WTC11 (cell line): ENCODE measurements at regions not wholly inside any gene's neighbourhood (a gene's known extent, or its start where the extent isn't known, plus 50 kb on each side); places are given as distances from the start of the nearest gene placed in this dataset.

Experiments
- ATAC-seq: fragments of 200-7000 bp; cut with Tn5 transposase; 2 replicates; pipeline ENCODE4 v1.10.0; 2021; ENCODE audit warnings: mild to moderate bottlenecking, moderate library complexity
- CTCF ChIA-PET: fragments of 300-600 bp; sonication (Branson Sonifier 250); formaldehyde crosslinking; loops from one replicate; lab custom pipeline; 2021; ENCODE audit warnings: antibody characterized with exemption; lab: Charles Lee
- POLR2A ChIA-PET: fragments of 350-600 bp; sonication (Branson Sonifier 250); formaldehyde crosslinking; loops from one replicate; lab custom pipeline; 2021; ENCODE audit warnings: antibody characterized with exemption; lab: Charles Lee
- DNase-seq: peaks from one replicate; pipeline ENCODE4 v3.0.0; 2021; ENCODE audit warnings: low spot score
- H3K27ac Mint-ChIP-seq: 2 replicates; pipeline ENCODE4 v1.8.0; 2021; ENCODE audit warnings: mixed read lengths
- H3K27me3 Mint-ChIP-seq: 2 replicates; pipeline ENCODE4 v1.8.0; 2021; ENCODE audit warnings: low read depth, mild to moderate bottlenecking, moderate library complexity, mixed read lengths
- H3K36me3 Mint-ChIP-seq: 2 replicates; pipeline ENCODE4 v1.8.0; 2021; ENCODE audit warnings: mixed read lengths
- H3K4me1 Mint-ChIP-seq: 2 replicates; pipeline ENCODE4 v1.8.0; 2022; ENCODE audit warnings: mixed read lengths
- H3K4me3 Mint-ChIP-seq: 2 replicates; pipeline ENCODE4 v1.8.0; 2021; ENCODE audit warnings: mild to moderate bottlenecking, moderate library complexity, mixed read lengths
- H3K9me3 Mint-ChIP-seq: 2 replicates; pipeline ENCODE4 v1.8.0; 2021; ENCODE audit warnings: mixed read lengths
- ELF4 ChIP-seq: sonication (generic); formaldehyde crosslinking; IDR thresholded peaks from 2 replicates; pipeline ENCODE4 v1.8.1; 2022; ENCODE audit warnings: low read depth, mild to moderate bottlenecking, moderate library complexity, missing genetic modification reagents
- FOXK1 ChIP-seq: sonication (generic); formaldehyde crosslinking; IDR thresholded peaks from 2 replicates; pipeline ENCODE4 v1.8.0; 2022; ENCODE audit warnings: mild to moderate bottlenecking, moderate library complexity, missing genetic modification reagents
- JAZF1 ChIP-seq: fragments of 250-450 bp; sonication (Bioruptor Pico); IDR thresholded peaks from 2 replicates; pipeline ENCODE4 v1.9.0; 2021; ENCODE audit warnings: moderate library complexity, mild to moderate bottlenecking, inconsistent platforms
- MYBL2 ChIP-seq: sonication (generic); formaldehyde crosslinking; IDR thresholded peaks from 2 replicates; pipeline ENCODE4 v1.8.1; 2023; ENCODE audit warnings: mild to moderate bottlenecking, moderate library complexity, missing genetic modification reagents
- NFE2L1 ChIP-seq: sonication (generic); formaldehyde crosslinking; IDR thresholded peaks from 2 replicates; pipeline ENCODE4 v1.8.1; 2023; ENCODE audit warnings: missing genetic modification reagents
- NFYB ChIP-seq: sonication (generic); formaldehyde crosslinking; conservative IDR thresholded peaks from 2 replicates; pipeline ENCODE4 v1.8.0; 2022; ENCODE audit warnings: low read depth, missing genetic modification reagents
- RORB ChIP-seq: fragments of 250-450 bp; sonication (Bioruptor Pico); IDR thresholded peaks from 2 replicates; pipeline ENCODE4 v1.9.0; 2021; ENCODE audit warnings: mild to moderate bottlenecking
- SMAD4 ChIP-seq: sonication (generic); formaldehyde crosslinking; IDR thresholded peaks from 2 replicates; pipeline ENCODE4 v1.8.0; 2022; ENCODE audit warnings: mild to moderate bottlenecking, missing genetic modification reagents
- SP1 ChIP-seq: sonication (generic); formaldehyde crosslinking; conservative IDR thresholded peaks from 2 replicates; pipeline ENCODE4 v1.8.1; 2022; ENCODE audit warnings: missing genetic modification reagents
- TCF7 ChIP-seq: sonication (generic); formaldehyde crosslinking; IDR thresholded peaks from 2 replicates; pipeline ENCODE4 v1.8.0; 2022; ENCODE audit warnings: mild to moderate bottlenecking, low read depth, missing genetic modification reagents, moderate library complexity
- ZNF232 ChIP-seq: sonication (generic); formaldehyde crosslinking; IDR thresholded peaks from 2 replicates; pipeline ENCODE4 v1.8.0; 2022; ENCODE audit warnings: mild to moderate bottlenecking, missing genetic modification reagents
- ZNF423 ChIP-seq: fragments of 250-450 bp; sonication (Bioruptor Pico); IDR thresholded peaks from 2 replicates; pipeline ENCODE4 v2.1.2; 2022; ENCODE audit warnings: mild to moderate bottlenecking, moderate library complexity
- TF ChIP-seq, protein P1 (sequence below): sonication (generic); formaldehyde crosslinking; IDR thresholded peaks from 2 replicates; pipeline ENCODE4 v1.8.1; 2023; ENCODE audit warnings: mild to moderate bottlenecking, missing genetic modification reagents, moderate library complexity
- TF ChIP-seq, protein P2 (sequence below): sonication (generic); formaldehyde crosslinking; IDR thresholded peaks from 2 replicates; pipeline ENCODE4 v1.8.0; 2022; ENCODE audit warnings: mild to moderate bottlenecking, missing genetic modification reagents
- TF ChIP-seq, protein P3 (sequence below): sonication (generic); formaldehyde crosslinking; IDR thresholded peaks from 2 replicates; pipeline ENCODE4 v1.8.0; 2023; ENCODE audit warnings: missing genetic modification reagents, mild to moderate bottlenecking, borderline replicate concordance
- TF ChIP-seq, protein P4 (sequence below): sonication (generic); formaldehyde crosslinking; IDR thresholded peaks from 2 replicates; pipeline ENCODE4 v1.8.0; 2023; ENCODE audit warnings: missing genetic modification reagents
- TF ChIP-seq, protein P5 (sequence below): sonication (generic); formaldehyde crosslinking; IDR thresholded peaks from 2 replicates; pipeline ENCODE4 v1.8.1; 2022; ENCODE audit warnings: low read depth, mild to moderate bottlenecking, moderate library complexity, missing genetic modification reagents, borderline replicate concordance
- TF ChIP-seq, protein P6 (sequence below): fragments of 250-450 bp; sonication (Bioruptor Pico); IDR thresholded peaks from 2 replicates; pipeline ENCODE4 v1.9.0; 2021; ENCODE audit warnings: moderate library complexity, mild to moderate bottlenecking, inconsistent platforms, borderline replicate concordance
- TF ChIP-seq, protein P7 (sequence below): sonication (generic); formaldehyde crosslinking; IDR thresholded peaks from 2 replicates; pipeline ENCODE4 v1.8.1; 2023; ENCODE audit warnings: mild to moderate bottlenecking, missing genetic modification reagents
- TF ChIP-seq, protein P8 (sequence below): sonication (generic); formaldehyde crosslinking; IDR thresholded peaks from 2 replicates; pipeline ENCODE4 v1.8.0; 2022; ENCODE audit warnings: mild to moderate bottlenecking, missing genetic modification reagents
- TF ChIP-seq, protein P9 (sequence below): sonication (generic); formaldehyde crosslinking; IDR thresholded peaks from 2 replicates; pipeline ENCODE4 v1.8.0; 2022; ENCODE audit warnings: missing genetic modification reagents

DNA sequence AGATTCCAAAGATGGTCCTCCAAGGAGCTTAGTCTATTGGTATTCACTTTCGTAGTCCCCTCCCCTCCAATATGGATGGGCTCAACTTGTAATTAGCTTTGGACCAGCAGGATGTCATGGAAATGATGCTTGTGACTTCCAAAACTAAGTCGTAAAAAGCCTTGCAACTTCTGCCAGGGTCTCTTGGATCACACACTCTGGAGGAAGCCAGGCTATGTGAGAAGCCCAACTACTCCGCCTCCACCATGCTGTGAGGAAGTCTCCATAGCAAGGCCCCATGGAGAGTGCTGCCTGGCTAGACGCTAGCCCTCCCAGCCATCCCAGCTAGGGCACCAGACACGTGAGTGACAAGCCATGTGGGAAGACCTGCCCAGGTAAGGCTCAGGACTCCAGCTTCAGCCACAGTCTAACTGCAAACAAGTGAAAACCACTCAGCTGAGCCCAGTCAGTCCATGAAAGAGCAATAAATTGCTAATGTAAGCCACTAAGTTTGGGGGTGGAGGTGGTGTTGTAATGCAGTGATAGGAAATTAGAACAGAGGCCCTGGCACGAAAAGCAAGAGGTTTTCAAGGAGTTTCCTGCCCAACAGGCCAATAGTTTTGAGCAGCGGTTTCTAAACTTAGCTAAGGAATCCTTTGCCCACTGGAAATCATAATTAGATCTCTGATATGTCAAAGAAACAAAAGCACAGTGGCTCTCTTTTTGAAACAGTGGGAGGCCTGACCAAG, 77.5 kb upstream of the GLI2 start (continued):
- TF ChIP-seq, protein P1, sequence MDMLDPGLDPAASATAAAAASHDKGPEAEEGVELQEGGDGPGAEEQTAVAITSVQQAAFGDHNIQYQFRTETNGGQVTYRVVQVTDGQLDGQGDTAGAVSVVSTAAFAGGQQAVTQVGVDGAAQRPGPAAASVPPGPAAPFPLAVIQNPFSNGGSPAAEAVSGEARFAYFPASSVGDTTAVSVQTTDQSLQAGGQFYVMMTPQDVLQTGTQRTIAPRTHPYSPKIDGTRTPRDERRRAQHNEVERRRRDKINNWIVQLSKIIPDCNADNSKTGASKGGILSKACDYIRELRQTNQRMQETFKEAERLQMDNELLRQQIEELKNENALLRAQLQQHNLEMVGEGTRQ (CRISPR knock-in tag): no peak
- TF ChIP-seq, protein P2, sequence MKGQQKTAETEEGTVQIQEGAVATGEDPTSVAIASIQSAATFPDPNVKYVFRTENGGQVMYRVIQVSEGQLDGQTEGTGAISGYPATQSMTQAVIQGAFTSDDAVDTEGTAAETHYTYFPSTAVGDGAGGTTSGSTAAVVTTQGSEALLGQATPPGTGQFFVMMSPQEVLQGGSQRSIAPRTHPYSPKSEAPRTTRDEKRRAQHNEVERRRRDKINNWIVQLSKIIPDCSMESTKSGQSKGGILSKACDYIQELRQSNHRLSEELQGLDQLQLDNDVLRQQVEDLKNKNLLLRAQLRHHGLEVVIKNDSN: no peak
- TF ChIP-seq, protein P3, sequence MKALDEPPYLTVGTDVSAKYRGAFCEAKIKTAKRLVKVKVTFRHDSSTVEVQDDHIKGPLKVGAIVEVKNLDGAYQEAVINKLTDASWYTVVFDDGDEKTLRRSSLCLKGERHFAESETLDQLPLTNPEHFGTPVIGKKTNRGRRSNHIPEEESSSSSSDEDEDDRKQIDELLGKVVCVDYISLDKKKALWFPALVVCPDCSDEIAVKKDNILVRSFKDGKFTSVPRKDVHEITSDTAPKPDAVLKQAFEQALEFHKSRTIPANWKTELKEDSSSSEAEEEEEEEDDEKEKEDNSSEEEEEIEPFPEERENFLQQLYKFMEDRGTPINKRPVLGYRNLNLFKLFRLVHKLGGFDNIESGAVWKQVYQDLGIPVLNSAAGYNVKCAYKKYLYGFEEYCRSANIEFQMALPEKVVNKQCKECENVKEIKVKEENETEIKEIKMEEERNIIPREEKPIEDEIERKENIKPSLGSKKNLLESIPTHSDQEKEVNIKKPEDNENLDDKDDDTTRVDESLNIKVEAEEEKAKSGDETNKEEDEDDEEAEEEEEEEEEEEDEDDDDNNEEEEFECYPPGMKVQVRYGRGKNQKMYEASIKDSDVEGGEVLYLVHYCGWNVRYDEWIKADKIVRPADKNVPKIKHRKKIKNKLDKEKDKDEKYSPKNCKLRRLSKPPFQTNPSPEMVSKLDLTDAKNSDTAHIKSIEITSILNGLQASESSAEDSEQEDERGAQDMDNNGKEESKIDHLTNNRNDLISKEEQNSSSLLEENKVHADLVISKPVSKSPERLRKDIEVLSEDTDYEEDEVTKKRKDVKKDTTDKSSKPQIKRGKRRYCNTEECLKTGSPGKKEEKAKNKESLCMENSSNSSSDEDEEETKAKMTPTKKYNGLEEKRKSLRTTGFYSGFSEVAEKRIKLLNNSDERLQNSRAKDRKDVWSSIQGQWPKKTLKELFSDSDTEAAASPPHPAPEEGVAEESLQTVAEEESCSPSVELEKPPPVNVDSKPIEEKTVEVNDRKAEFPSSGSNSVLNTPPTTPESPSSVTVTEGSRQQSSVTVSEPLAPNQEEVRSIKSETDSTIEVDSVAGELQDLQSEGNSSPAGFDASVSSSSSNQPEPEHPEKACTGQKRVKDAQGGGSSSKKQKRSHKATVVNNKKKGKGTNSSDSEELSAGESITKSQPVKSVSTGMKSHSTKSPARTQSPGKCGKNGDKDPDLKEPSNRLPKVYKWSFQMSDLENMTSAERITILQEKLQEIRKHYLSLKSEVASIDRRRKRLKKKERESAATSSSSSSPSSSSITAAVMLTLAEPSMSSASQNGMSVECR: no peak
- TF ChIP-seq JAZF1 (no peak), NFYB (CRISPR knock-in tag) (no peak), TCF7 (CRISPR knock-in tag) (no peak), SMAD4 (CRISPR knock-in tag) (no peak), RORB (CRISPR knock-in tag) (no peak)
- TF ChIP-seq, protein P4, sequence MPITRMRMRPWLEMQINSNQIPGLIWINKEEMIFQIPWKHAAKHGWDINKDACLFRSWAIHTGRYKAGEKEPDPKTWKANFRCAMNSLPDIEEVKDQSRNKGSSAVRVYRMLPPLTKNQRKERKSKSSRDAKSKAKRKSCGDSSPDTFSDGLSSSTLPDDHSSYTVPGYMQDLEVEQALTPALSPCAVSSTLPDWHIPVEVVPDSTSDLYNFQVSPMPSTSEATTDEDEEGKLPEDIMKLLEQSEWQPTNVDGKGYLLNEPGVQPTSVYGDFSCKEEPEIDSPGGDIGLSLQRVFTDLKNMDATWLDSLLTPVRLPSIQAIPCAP (CRISPR knock-in tag): no peak

DNA sequence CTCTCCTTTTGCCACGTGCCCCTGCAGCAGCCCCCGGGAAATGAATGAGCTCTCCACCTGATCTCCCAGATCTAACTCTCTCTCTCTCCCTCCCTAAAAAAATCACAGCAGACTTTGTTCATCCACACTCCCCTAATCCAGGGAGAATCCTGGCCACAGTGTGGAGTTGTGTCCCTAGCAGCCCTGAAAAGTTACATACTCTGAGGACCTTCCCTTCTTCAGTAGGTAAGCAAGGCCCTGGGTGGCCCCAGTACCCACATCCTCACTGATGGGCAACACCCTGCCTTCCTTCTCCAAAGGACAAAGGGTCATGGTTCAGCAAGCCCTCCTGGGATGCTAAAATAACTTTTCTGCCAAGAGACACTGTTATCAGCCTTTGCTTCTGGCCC, 76.9 kb upstream of the GLI2 start:
- no peak overlapping the region for H3K4me3 Mint-ChIP-seq
- H3K36me3 Mint-ChIP-seq: no peaks in the 10 kb centered on the region
- CTCF ChIA-PET: interaction anchor here (1.0 to 1.5 kb wide), 3 partner anchors 11 to 28 kb away, joined by 3 to 5 read pairs (median 3); no protein-coding TSS in a partner anchor
- no peak overlapping the region for H3K27ac Mint-ChIP-seq
- POLR2A ChIA-PET: interaction anchor here (0.6 kb wide), 1 partner anchor 416 kb away, joined by 3 read pairs; no protein-coding TSS in a partner anchor
- TF ChIP-seq FOXK1 (no peak), MYBL2 (CRISPR knock-in tag) (no peak), SP1 (no peak), ZNF423 (CRISPR knock-in tag) (no peak), ELF4 (CRISPR knock-in tag) (no peak), NFE2L1 (CRISPR knock-in tag) (no peak), ZNF232 (no peak)
- TF ChIP-seq, protein P5, sequence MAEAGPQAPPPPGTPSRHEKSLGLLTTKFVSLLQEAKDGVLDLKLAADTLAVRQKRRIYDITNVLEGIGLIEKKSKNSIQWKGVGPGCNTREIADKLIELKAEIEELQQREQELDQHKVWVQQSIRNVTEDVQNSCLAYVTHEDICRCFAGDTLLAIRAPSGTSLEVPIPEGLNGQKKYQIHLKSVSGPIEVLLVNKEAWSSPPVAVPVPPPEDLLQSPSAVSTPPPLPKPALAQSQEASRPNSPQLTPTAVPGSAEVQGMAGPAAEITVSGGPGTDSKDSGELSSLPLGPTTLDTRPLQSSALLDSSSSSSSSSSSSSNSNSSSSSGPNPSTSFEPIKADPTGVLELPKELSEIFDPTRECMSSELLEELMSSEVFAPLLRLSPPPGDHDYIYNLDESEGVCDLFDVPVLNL (CRISPR knock-in tag): no peak
- TF ChIP-seq, protein P6, sequence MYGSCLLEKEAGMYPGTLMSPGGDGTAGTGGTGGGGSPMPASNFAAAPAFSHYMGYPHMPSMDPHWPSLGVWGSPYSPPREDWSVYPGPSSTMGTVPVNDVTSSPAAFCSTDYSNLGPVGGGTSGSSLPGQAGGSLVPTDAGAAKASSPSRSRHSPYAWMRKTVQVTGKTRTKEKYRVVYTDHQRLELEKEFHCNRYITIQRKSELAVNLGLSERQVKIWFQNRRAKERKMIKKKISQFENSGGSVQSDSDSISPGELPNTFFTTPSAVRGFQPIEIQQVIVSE: no peak
- TF ChIP-seq, protein P7, sequence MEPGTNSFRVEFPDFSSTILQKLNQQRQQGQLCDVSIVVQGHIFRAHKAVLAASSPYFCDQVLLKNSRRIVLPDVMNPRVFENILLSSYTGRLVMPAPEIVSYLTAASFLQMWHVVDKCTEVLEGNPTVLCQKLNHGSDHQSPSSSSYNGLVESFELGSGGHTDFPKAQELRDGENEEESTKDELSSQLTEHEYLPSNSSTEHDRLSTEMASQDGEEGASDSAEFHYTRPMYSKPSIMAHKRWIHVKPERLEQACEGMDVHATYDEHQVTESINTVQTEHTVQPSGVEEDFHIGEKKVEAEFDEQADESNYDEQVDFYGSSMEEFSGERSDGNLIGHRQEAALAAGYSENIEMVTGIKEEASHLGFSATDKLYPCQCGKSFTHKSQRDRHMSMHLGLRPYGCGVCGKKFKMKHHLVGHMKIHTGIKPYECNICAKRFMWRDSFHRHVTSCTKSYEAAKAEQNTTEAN (CRISPR knock-in tag): no peak
- TF ChIP-seq, protein P8, sequence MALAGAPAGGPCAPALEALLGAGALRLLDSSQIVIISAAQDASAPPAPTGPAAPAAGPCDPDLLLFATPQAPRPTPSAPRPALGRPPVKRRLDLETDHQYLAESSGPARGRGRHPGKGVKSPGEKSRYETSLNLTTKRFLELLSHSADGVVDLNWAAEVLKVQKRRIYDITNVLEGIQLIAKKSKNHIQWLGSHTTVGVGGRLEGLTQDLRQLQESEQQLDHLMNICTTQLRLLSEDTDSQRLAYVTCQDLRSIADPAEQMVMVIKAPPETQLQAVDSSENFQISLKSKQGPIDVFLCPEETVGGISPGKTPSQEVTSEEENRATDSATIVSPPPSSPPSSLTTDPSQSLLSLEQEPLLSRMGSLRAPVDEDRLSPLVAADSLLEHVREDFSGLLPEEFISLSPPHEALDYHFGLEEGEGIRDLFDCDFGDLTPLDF (CRISPR knock-in tag): no peak
- TF ChIP-seq, protein P9, sequence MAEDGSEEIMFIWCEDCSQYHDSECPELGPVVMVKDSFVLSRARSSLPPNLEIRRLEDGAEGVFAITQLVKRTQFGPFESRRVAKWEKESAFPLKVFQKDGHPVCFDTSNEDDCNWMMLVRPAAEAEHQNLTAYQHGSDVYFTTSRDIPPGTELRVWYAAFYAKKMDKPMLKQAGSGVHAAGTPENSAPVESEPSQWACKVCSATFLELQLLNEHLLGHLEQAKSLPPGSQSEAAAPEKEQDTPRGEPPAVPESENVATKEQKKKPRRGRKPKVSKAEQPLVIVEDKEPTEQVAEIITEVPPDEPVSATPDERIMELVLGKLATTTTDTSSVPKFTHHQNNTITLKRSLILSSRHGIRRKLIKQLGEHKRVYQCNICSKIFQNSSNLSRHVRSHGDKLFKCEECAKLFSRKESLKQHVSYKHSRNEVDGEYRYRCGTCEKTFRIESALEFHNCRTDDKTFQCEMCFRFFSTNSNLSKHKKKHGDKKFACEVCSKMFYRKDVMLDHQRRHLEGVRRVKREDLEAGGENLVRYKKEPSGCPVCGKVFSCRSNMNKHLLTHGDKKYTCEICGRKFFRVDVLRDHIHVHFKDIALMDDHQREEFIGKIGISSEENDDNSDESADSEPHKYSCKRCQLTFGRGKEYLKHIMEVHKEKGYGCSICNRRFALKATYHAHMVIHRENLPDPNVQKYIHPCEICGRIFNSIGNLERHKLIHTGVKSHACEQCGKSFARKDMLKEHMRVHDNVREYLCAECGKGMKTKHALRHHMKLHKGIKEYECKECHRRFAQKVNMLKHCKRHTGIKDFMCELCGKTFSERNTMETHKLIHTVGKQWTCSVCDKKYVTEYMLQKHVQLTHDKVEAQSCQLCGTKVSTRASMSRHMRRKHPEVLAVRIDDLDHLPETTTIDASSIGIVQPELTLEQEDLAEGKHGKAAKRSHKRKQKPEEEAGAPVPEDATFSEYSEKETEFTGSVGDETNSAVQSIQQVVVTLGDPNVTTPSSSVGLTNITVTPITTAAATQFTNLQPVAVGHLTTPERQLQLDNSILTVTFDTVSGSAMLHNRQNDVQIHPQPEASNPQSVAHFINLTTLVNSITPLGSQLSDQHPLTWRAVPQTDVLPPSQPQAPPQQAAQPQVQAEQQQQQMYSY (CRISPR knock-in tag): no peak
- H3K9me3 Mint-ChIP-seq: peaks cover 6% of the 10 kb centered on the region; the same call in 1 of the 2 replicates
- H3K4me1 Mint-ChIP-seq: peaks cover 16% of the 10 kb centered on the region
- ATAC-seq (no peak), DNase-seq (no peak)
- peaks cover 69% of the 10 kb centered on the region for H3K27me3 Mint-ChIP-seq
